Type B pancreatic cell (in vitro differentiated cells): ENCODE measurements at regions not wholly inside any gene's neighbourhood (a gene's known extent, or its start where the extent isn't known, plus 50 kb on each side); places are given as distances from the start of the nearest gene placed in this dataset.

Experiments
- DNase-seq: peaks from one replicate; pipeline ENCODE4 v3.0.0; 2021; ENCODE audit warnings: mixed read lengths; ENCODE audit not compliant: unreplicated experiment; ENCODE audit errors: extremely low spot score
- H3K27ac Mint-ChIP-seq: 2 replicates; pipeline ENCODE4 v1.8.0; 2021; ENCODE audit warnings: mild to moderate bottlenecking, mixed read lengths
- H3K27me3 Mint-ChIP-seq: 2 replicates; pipeline ENCODE4 v1.8.0; 2021; ENCODE audit warnings: mixed read lengths
- H3K36me3 Mint-ChIP-seq: 2 replicates; pipeline ENCODE4 v1.8.0; 2021; ENCODE audit warnings: mixed read lengths
- H3K4me1 Mint-ChIP-seq: one replicate; pipeline ENCODE4 v1.8.0; 2021; ENCODE audit warnings: mixed read lengths; ENCODE audit not compliant: unreplicated experiment
- H3K4me3 Mint-ChIP-seq: 2 replicates; pipeline ENCODE4 v1.8.0; 2021; ENCODE audit warnings: mild to moderate bottlenecking, mixed read lengths
- H3K9me3 Mint-ChIP-seq: 2 replicates; pipeline ENCODE4 v1.8.0; 2021; ENCODE audit warnings: mixed read lengths
- CTCF ChIP-seq: fragments of 200-600 bp; sonication (generic); conservative IDR thresholded peaks from 2 replicates; pipeline ENCODE4 v1.5.0; 2021; ENCODE audit warnings: antibody characterized with exemption, mild to moderate bottlenecking

- H3K27me3 Mint-ChIP-seq = peaks cover 4% of the 10 kb centered on the region
- no peak overlapping the region for H3K4me3 Mint-ChIP-seq
- H3K27ac Mint-ChIP-seq = no peak overlapping the region
- no peak for DNase-seq
- no peaks in the 10 kb centered on the region for H3K4me1 Mint-ChIP-seq
- no peak for TF ChIP-seq CTCF
- H3K36me3 Mint-ChIP-seq = no peaks in the 10 kb centered on the region
- no peaks in the 10 kb centered on the region for H3K9me3 Mint-ChIP-seq
Observed at GRCh38 chr2:119068154-119068725, 90.3 kb downstream of the C1QL2 start.

GRCh38 chr2:119066272-119066804 lies 92.2 kb downstream of the C1QL2 start:
- no peaks in the 10 kb centered on the region for H3K9me3 Mint-ChIP-seq
- peak; percentile 27 for DNase-seq

DNA sequence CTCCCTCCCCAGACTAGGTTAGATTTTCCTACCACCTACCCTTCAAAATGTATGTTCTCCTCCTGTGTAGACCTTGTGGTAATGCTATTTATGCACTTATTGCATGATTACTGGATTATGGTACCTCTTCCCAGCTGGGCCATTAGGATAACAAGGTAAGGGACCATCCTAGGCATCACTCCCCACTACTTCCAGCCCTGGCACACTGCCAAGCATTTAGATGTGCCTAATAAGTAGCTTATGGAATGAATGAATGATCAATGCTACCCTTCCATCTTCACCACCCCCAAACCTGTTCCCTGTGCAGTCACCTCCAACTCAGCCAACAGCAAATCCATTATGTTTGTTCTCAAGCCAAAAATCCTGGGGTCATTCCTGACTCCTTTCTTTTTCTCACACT lies 93.4 kb downstream of the C1QL2 start:
- Mint-ChIP-seq H3K36me3 (no peaks in the 10 kb centered on the region), H3K27ac (no peak overlapping the region), H3K4me3 (no peak overlapping the region), H3K9me3 (no peaks in the 10 kb centered on the region), H3K27me3 (peaks cover 9% of the 10 kb centered on the region), H3K4me1 (no peaks in the 10 kb centered on the region)
- no peak for DNase-seq
- TF ChIP-seq CTCF = no peak

More at GRCh38 chr2:119066272-119066804, 92.2 kb downstream of the C1QL2 start:
- Mint-ChIP-seq H3K4me1 (no peaks in the 10 kb centered on the region), H3K4me3 (no peak overlapping the region), H3K27ac (no peak overlapping the region), H3K36me3 (no peaks in the 10 kb centered on the region), H3K27me3 (peaks cover 7% of the 10 kb centered on the region)
- TF ChIP-seq CTCF = no peak

DNA sequence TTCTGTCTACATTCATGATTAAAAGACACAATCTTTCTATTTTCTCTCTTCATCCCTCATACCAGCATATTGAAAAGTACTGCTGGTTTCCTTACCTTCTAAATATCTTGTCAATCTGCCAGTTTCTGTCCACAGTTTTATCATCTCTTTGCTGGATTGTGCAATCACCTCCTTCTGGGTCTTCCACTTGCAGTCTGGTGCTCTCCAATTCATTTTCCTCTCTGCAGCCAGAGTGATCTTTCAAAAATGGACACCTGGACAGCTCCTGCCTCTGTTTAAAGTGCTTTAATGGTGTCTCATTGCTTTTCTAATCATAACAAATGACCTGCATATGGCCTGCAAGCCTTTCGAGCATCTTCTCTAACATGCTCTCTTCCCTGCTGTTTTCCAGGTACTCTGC lies 94.0 kb downstream of the C1QL2 start:
- no peak for TF ChIP-seq CTCF
- Mint-ChIP-seq H3K4me3 (no peak overlapping the region), H3K36me3 (no peaks in the 10 kb centered on the region), H3K27me3 (peaks cover 14% of the 10 kb centered on the region), H3K9me3 (no peaks in the 10 kb centered on the region), H3K27ac (no peak overlapping the region), H3K4me1 (no peaks in the 10 kb centered on the region)
- no peak for DNase-seq

GRCh38 chr2:119063177-119063576 lies 95.4 kb downstream of the C1QL2 start:
- Mint-ChIP-seq H3K27me3 (peaks cover 22% of the 10 kb centered on the region), H3K9me3 (no peaks in the 10 kb centered on the region), H3K36me3 (no peaks in the 10 kb centered on the region), H3K4me3 (no peak overlapping the region), H3K4me1 (no peaks in the 10 kb centered on the region), H3K27ac (no peak overlapping the region)
- no peak for DNase-seq
- no peak for TF ChIP-seq CTCF

DNA sequence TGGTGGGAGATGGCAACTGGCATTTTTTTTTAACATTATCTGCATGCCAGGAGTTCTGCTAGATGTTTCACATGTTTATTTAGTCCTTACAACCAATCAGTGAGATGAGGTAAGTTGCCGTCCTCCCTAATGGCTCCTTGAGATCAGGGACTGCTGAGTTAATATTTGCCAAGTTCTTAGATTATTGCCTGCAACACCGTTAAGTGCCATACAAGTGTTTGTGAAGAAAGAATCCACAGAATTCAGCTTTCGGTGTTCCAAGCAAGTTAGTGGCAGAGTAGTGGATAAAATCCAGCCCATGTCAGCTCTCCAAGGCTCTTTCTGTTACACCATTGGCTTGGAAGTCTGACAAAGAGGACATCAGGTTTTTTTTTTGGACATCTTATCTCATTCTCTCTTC lies 95.9 kb downstream of the C1QL2 start:
- Mint-ChIP-seq H3K4me3 (no peak overlapping the region), H3K36me3 (no peaks in the 10 kb centered on the region), H3K27me3 (peaks cover 22% of the 10 kb centered on the region), H3K4me1 (no peaks in the 10 kb centered on the region), H3K27ac (no peak overlapping the region), H3K9me3 (no peaks in the 10 kb centered on the region)
- DNase-seq = no peak
- no peak for TF ChIP-seq CTCF
